ENCODE measurements at regions not wholly inside any gene's neighbourhood (a gene's known extent, or its start where the extent isn't known, plus 50 kb on each side); places are given as distances from the start of the nearest gene placed in this dataset.

DNA sequence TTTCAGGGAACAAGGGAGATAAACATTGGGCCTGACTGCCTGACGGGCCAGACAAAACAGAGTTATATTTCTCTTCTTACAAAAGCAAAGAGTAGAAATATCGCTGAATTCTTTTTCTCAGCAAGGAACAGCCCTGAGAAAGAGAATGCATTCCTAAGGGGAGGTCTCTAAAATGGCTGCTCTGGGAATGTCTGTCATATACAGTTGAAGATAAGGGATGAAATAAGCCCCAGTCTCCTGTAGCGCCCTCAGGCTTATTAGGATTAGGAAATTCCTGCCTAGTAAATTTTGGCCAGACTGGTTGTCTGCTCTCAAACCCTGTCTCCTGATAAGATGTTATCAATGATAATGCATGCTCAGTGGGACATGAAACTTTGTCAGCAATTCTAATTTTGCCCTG, 134.9 kb upstream of the CNTNAP5 start:
- TF ChIP-seq POLR2AphosphoS5 (IDR thresholded peaks at IDR 0.05; ENCODE audit: low read depth, low read length) = no peak
- TF ChIP-seq TAF1 (IDR thresholded peaks at IDR 0.05; ENCODE audit: borderline replicate concordance, insufficient read depth, low read length) = no peak
- TF ChIP-seq REST (IDR thresholded peaks at IDR 0.05; ENCODE audit: insufficient read depth in 1 of 2, low read depth in 2 of 2, low read length in 2 of 2) = no peak
- TF ChIP-seq FOXP2 (optimal IDR thresholded peaks at IDR 0.05; ENCODE audit: borderline replicate concordance, extremely low read depth, extremely low read length, insufficient read depth) = no peak
